Astrocyte (in vitro differentiated cells and primary cell): ENCODE measurements at regions not wholly inside any gene's neighbourhood (a gene's known extent, or its start where the extent isn't known, plus 50 kb on each side); places are given as distances from the start of the nearest gene placed in this dataset.

Experiments
- DNase-seq: peaks from one replicate; pipeline ENCODE4 v3.0.0-alpha.2; 2010; ENCODE audit warnings: low read depth
- FAIRE-seq: peaks from 2 replicates; lab custom pipeline; 2011; peaks lifted over from hg19 to GRCh38; lab: Jason Lieb, UNC
- H2AFZ ChIP-seq: 2 replicates; pipeline ENCODE4 v1.6.0; 2012; ENCODE audit warnings: low read depth, low read length, inconsistent platforms
- H3K27ac ChIP-seq: 2 replicates; pipeline ENCODE4 v1.5.1; 2011; ENCODE audit warnings: low read depth, low read length, inconsistent platforms
- H3K27me3 ChIP-seq: 2 replicates; pipeline ENCODE4 v1.6.0; 2011; ENCODE audit warnings: low read length, inconsistent platforms; ENCODE audit not compliant: insufficient read depth
- H3K36me3 ChIP-seq: 2 replicates; pipeline ENCODE4 v1.5.1; 2011; ENCODE audit warnings: low read length, inconsistent platforms; ENCODE audit not compliant: insufficient read depth
- H3K4me1 ChIP-seq: 2 replicates; pipeline ENCODE4 v1.5.1; 2011; ENCODE audit warnings: low read length, inconsistent platforms; ENCODE audit not compliant: insufficient read depth
- H3K4me2 ChIP-seq: 2 replicates; pipeline ENCODE4 v1.6.0; 2012; ENCODE audit warnings: low read length, inconsistent platforms
- H3K4me3 ChIP-seq: 2 replicates; pipeline ENCODE4 v1.5.1; 2011; ENCODE audit warnings: low read depth, mild to moderate bottlenecking, low read length, inconsistent platforms; ENCODE audit not compliant: insufficient read depth
- H3K79me2 ChIP-seq: 2 replicates; pipeline ENCODE4 v1.6.0; 2012; ENCODE audit warnings: mild to moderate bottlenecking, low read length, inconsistent platforms; ENCODE audit not compliant: insufficient read depth
- H3K9ac ChIP-seq: 2 replicates; pipeline ENCODE4 v1.6.0; 2012; ENCODE audit warnings: mild to moderate bottlenecking, low read length, inconsistent platforms
- H3K9me3 ChIP-seq: 2 replicates; pipeline ENCODE4 v1.5.1; 2012; ENCODE audit warnings: low read depth, mild to moderate bottlenecking, low read length, inconsistent platforms; ENCODE audit not compliant: insufficient read depth
- H4K20me1 ChIP-seq: 2 replicates; pipeline ENCODE4 v1.6.0; 2012; ENCODE audit warnings: low read length, inconsistent platforms; ENCODE audit not compliant: insufficient read depth
- H3K27ac Mint-ChIP-seq: one replicate; pipeline ENCODE4 v1.8.0; 2021; ENCODE audit warnings: mild to moderate bottlenecking, mixed read lengths; ENCODE audit not compliant: unreplicated experiment
- H3K27me3 Mint-ChIP-seq: one replicate; pipeline ENCODE4 v1.8.0; 2021; ENCODE audit warnings: low read depth, mixed read lengths; ENCODE audit not compliant: unreplicated experiment
- H3K36me3 Mint-ChIP-seq: one replicate; pipeline ENCODE4 v1.8.0; 2021; ENCODE audit warnings: low read depth, mixed read lengths; ENCODE audit not compliant: unreplicated experiment
- H3K4me1 Mint-ChIP-seq: one replicate; pipeline ENCODE4 v1.8.0; 2021; ENCODE audit warnings: low read depth, mixed read lengths; ENCODE audit not compliant: unreplicated experiment
- H3K4me3 Mint-ChIP-seq: one replicate; pipeline ENCODE4 v1.8.0; 2021; ENCODE audit warnings: mild to moderate bottlenecking, moderate library complexity, mixed read lengths; ENCODE audit not compliant: unreplicated experiment
- H3K9me3 Mint-ChIP-seq: one replicate; pipeline ENCODE4 v1.8.0; 2021; ENCODE audit warnings: mild to moderate bottlenecking, mixed read lengths; ENCODE audit not compliant: unreplicated experiment
- CTCF ChIP-seq: IDR thresholded peaks from 2 replicates; pipeline ENCODE4 v1.5.1; 2011; ENCODE audit warnings: low read depth, mild to moderate bottlenecking, inconsistent platforms, low read length, moderate library complexity; ENCODE audit not compliant: insufficient read depth
- EZH2 ChIP-seq: IDR thresholded peaks from 2 replicates; pipeline ENCODE4 v1.6.1; 2012; ENCODE audit warnings: mild to moderate bottlenecking, low read length, inconsistent platforms; ENCODE audit not compliant: insufficient read depth

GRCh38 chr6:103280417-103280816 lies 1579.3 kb downstream of the HACE1 start:
- Histone ChIP-seq H3K4me2 (no peak overlapping the region), H3K36me3 (no peaks in the 10 kb centered on the region), H3K27ac (no peak overlapping the region), H3K79me2 (no peaks in the 10 kb centered on the region), H2AFZ (no peak overlapping the region), H3K9ac (no peak overlapping the region), H3K27me3 (no peaks in the 10 kb centered on the region), H3K4me1 (no peaks in the 10 kb centered on the region), H3K4me3 (no peak overlapping the region), H4K20me1 (no peaks in the 10 kb centered on the region), H3K9me3 (peaks cover 2% of the 10 kb centered on the region)
- no peak overlapping the region for H3K4me3 Mint-ChIP-seq
- TF ChIP-seq EZH2 (no peak), CTCF (no peak)
- H3K27ac Mint-ChIP-seq, result no peak overlapping the region
- no peaks in the 10 kb centered on the region for H3K4me1 Mint-ChIP-seq
- DNase-seq, result no peak
- H3K27me3 Mint-ChIP-seq, result no peaks in the 10 kb centered on the region
- H3K36me3 Mint-ChIP-seq, result no peaks in the 10 kb centered on the region
- peaks cover 4% of the 10 kb centered on the region for H3K9me3 Mint-ChIP-seq
- FAIRE-seq, result no peak

- Histone ChIP-seq H3K36me3 (no peaks in the 10 kb centered on the region), H4K20me1 (no peaks in the 10 kb centered on the region), H3K79me2 (no peaks in the 10 kb centered on the region), H3K4me3 (no peak overlapping the region), H3K9me3 (peaks cover 2% of the 10 kb centered on the region), H3K4me2 (no peak overlapping the region), H3K27me3 (no peaks in the 10 kb centered on the region), H3K27ac (no peak overlapping the region), H3K4me1 (no peaks in the 10 kb centered on the region), H3K9ac (no peak overlapping the region), H2AFZ (no peak overlapping the region)
- Mint-ChIP-seq H3K27ac (no peak overlapping the region), H3K4me3 (no peak overlapping the region), H3K9me3 (peaks cover 3% of the 10 kb centered on the region), H3K4me1 (no peaks in the 10 kb centered on the region), H3K27me3 (no peaks in the 10 kb centered on the region), H3K36me3 (no peaks in the 10 kb centered on the region)
- FAIRE-seq (no peak), DNase-seq (no peak)
- TF ChIP-seq EZH2 (no peak), CTCF (no peak)
Measured at GRCh38 chr6:103277936-103278335, 1581.8 kb downstream of the HACE1 start.

- FAIRE-seq (no peak), DNase-seq (no peak)
- TF ChIP-seq EZH2, result no peak
- TF ChIP-seq CTCF, result peak; percentile 27
Measured at GRCh38 chr6:103273048-103273447, 1586.7 kb downstream of the HACE1 start.

More at GRCh38 chr6:103273048-103273447, 1586.7 kb downstream of the HACE1 start:
- H4K20me1 ChIP-seq, result no peaks in the 10 kb centered on the region
- no peak overlapping the region for H3K4me2 ChIP-seq
- no peak overlapping the region for H3K4me3 ChIP-seq
- no peaks in the 10 kb centered on the region for H3K4me1 ChIP-seq
- no peak overlapping the region for H3K9ac ChIP-seq
- Mint-ChIP-seq H3K27me3 (no peaks in the 10 kb centered on the region), H3K36me3 (no peaks in the 10 kb centered on the region), H3K4me3 (no peak overlapping the region), H3K27ac (no peak overlapping the region), H3K4me1 (no peaks in the 10 kb centered on the region), H3K9me3 (no peaks in the 10 kb centered on the region)
- H3K27me3 ChIP-seq, result no peaks in the 10 kb centered on the region
- H3K79me2 ChIP-seq, result no peaks in the 10 kb centered on the region
- H3K27ac ChIP-seq, result no peak overlapping the region
- H2AFZ ChIP-seq, result no peak overlapping the region
- H3K36me3 ChIP-seq, result no peaks in the 10 kb centered on the region
- no peaks in the 10 kb centered on the region for H3K9me3 ChIP-seq
